GM18858 (cell line): ENCODE measurements at regions not wholly inside any gene's neighbourhood (a gene's known extent, or its start where the extent isn't known, plus 50 kb on each side); places are given as distances from the start of the nearest gene placed in this dataset.
"Not testable (repeated sequence)": the region's sequence is repeated elsewhere in the genome, so short reads cannot be mapped to it uniquely, and the experiment has no call there.

Experiments used
- ATAC-seq: cut with Tn5 transposase; IDR thresholded peaks from one replicate; pipeline ENCODE4 v1.9.1; 2021; ENCODE audit not compliant: unreplicated experiment

DNA sequence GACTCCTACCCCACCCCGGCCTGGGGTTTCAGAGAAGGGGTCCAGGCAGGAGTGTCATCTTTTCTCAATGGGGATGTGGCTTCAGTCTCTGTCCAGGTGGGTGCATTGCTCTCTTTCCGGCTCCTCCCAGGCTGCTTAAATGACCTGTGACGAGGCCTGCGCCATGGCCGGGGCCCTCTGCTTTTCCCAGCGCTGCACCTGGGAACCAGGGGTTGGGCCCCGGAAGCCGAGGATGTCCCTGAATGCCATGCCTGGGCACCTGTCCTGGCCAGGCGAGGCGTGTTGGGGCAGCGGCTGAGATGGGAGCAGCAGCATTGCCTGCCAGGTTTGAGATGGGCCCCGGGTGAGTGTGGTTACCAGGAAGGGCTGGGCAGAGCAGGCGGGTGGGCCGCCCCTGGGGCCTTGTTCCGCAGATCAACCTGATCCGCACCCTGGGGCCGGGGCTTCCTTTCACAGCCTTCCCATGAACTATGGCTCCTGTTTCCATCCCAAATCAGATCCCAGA is 147.4 kb downstream of the SEC14L1 start:
- ATAC-seq = no peak

DNA sequence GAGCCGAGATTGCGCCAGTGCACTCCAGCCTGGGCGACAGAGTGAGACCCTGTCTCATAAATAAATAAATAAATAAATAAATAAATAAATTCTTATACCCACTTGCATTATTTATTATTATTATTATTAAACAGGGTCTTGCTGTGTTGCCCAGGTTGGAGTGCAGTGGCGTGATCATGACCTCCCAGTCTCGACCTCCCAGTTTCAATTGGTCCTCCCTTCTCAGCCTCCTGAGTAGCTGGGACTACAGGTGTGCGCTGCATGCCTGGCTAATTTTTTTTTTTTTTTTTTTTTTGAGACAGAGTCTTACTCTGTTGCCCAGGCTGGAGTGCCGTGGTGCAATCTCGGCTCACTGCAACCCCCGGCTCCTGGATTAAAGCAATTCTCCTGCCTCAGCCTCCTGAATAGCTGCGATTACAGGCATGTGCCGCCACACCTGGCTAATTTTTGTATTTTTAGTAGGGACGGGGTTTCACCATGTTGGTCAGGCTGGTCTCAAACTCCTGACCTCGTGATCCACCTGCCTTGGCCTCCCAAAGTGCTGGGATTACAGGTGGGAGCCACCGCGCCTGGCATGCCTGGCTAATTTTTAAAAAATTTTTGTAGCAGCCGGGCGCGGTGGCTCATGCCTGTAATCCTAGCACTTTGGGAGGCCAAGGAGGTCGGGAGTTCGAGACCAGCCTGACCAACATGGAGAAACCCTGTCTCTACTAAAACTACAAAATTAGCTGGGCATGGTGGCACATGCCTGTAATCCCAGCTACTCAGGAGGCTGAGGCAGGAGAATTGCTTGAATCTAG is 150.2 kb downstream of the SEC14L1 start:
- ATAC-seq = not testable (repeated sequence)

DNA sequence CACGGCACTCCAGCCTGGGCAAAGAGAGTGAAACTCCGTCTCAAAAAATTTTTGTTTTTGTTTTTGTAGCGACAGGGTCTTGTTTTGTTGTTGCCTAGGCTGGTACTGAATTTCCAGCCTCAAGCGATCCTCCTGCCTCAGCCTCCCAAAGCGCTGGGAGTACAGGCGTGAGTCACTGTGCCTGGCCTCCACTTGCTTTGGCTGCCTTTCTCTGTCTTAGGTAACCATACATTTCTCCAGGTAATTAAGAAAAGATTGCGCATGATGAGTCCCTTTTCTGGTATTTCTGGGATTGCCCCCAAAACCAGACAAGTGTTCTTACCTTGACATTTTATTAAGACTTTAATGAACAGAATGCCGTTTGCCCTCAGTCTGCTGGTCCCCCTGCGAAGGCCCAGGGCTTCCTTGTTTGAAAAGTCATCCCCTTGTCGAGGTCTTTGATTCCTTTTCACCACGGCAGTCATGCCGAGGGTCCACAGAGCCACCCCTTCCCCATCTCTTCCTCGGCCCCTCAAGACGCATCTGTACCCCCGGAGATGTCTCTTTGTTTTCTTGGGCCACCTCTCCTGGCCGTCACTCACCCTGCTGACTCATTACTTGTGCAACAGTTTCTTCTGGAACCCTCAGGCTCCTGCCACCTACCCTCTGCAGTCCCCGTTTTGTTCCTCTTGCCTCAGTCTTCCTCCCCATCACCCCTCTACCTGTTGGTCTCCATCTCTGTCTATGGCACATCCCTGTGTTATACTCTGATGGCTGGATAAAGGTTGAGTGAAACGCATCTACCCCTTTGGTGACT is 151.0 kb downstream of the SEC14L1 start:
- no peak for ATAC-seq

DNA sequence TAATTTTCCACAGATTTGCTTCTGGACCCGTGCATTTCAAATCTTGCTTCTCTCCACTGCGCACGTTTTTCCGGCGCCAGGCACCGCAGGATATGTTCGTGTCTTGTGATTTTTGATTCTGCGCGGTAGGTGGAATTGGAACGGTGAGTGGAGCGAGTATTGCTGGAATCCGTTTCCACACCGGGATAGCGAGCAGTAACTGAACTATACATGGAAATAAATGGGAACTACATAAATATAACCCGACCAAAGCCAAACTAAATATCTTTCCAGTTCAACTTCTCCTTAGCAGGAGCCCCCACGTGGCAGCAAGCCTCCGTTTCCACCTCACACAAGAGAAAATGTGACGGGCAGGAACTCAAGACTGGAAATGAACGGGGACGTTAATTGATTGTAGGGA is 154.0 kb downstream of the SEC14L1 start:
- ATAC-seq = no peak

DNA sequence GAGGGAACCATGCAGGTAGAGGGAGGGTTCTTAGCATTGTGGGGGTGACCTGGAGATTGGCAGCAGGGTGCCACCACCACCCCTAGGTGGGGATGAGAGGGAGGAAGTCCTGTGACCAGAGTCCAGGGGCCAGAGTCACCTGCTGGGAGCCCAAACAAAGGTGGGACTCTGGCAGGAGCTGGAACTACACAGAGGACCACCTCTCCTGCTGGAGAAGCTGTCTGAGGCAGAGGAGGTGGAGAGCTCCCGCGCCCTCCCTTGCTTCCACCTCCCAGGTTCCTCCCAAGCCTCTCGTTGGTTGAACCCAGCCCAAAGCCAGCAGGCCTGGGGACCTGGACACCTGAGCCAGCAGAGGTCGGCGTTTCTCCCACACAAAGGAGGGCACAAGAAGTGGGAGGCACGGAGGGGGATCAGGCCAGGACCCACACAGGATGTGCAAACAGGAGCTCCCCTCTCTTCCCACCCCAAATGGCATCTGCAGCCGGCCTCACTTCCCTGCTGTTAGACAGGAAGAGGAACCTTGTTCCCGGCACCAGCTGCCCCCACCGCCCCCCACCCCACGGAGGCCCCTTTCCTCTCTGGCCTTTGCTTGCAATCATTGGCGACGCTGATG is 154.6 kb downstream of the SEC14L1 start:
- ATAC-seq = no peak

DNA sequence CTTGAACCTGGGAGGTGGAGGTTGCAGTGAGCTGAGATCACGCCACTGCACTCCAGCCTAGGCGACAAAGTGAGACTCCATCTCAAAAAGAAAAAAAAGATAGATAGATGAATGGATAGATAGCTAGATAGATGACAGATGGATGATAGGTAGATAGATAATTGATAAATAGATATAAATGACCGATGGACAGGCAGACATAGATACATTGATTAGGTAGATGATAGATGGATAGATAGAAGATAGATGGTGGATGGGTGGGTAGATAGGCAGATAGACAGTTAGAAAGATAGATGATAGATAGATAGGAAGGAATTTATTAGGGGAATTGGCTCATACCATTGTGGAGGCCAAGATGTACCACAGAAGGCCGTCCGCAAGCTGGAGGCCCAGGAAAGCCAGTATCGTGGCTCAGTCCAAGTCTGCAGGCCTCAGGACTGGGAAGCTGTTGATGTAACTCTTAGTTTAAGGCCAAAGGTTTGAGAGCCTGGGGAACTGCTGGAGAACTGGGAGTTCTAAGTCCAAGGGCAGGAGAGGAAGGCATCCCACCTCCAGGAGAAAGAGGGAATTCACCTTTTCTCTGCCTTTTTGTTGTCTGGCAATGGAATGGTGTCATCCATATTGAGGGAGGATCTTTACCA is 156.1 kb downstream of the SEC14L1 start:
- no peak for ATAC-seq

DNA sequence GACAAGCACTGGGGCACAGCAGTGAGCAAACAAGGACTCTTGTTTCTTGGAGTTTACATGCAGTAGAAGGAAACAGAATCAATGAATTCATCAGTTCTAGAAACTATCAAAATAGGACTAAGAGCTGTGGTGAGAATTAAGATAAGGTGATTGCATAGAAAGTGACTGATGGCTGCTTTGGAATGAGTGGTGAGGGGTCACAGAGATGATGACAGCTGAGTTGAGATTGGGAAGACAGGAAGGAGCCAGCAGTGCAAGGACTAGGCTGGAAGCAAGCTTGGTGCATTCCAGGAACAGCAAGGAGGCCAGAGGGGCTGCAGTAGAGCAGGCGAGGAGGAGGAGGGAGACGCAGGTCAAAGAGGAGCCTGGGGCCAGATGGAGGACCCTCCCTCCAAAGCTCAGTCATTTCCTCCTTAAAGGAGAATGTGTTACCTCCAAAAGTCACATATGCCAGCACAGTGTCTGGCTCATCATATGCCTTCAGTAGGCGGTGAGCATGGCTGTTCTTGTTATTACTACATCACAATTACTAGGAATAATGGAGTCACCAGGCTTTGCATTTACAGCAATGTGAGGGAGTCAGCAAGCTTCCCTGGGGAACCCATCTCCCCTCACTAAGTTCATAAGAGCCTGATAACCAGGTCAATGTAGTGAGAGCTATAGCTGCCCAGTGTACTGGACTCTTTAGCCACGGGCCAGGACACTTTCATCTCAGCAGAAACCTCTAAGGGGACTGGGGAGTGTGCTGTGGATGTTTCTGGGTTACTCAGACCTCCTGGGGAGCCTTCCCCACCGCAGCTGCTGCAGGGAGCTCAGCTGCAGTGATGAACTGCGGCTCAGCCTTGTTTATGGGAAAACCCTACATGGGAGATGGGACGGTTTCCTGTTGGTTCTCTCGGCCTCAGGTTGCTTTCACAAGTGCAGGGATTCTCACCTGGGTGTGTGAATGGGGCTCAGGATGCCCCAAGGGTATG is 157.2 kb downstream of the SEC14L1 start:
- ATAC-seq = no peak

DNA sequence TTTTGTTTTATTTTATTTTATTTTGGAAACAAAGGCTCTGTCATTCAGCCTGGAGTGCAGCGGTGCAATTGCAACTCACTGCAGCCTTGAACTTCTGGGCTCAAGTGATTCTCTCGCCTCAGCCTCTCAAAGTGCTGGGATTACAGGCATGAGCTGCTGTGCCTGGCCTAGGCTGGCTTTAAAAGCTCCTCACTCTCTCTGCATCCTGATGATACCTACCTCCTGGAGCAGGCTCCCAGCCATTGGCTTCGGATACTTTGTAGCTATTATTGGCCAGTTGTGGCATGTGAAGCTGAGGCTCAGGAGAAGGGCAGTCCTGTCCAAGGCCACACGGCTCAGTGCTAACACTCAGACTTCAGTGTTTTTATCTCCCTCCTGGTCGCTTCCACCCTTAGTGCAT is 158.0 kb downstream of the SEC14L1 start:
- ATAC-seq = no peak

DNA sequence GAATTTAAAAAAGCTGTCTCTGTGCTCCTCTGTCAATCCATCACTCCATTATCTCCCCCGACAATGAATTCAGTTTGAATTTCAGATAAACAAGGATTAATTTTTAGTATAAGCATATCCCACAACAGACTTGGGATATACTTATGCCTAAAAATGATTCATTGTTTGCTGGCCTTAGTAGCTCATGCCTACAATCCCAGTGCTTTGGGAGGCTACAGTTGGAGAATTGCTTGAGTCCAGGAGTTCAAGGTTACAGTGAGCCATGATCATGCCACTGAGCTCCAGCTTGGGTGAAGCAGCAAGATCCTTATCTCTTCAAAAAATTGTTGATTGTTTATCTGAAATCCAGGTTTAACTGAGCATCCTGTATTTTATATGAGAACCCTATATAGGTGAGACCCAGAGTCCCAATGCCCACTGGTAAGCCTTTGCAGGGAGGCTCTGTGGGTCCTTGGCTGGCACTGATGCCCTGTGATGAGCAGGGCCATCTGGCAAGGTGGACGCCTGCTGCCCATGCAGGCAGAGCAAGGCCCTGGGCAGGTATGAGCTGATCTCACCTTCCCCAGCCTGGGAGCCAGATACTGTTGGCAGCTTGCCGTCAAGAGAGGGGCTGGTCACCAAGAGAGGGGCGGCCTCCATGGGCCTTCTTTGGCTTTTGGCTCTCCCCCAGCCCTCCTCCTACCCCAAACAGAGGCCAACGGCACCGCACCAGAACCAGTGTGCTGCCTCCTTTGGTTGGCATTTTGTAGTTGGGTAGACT is 158.7 kb downstream of the SEC14L1 start:
- no peak for ATAC-seq

DNA sequence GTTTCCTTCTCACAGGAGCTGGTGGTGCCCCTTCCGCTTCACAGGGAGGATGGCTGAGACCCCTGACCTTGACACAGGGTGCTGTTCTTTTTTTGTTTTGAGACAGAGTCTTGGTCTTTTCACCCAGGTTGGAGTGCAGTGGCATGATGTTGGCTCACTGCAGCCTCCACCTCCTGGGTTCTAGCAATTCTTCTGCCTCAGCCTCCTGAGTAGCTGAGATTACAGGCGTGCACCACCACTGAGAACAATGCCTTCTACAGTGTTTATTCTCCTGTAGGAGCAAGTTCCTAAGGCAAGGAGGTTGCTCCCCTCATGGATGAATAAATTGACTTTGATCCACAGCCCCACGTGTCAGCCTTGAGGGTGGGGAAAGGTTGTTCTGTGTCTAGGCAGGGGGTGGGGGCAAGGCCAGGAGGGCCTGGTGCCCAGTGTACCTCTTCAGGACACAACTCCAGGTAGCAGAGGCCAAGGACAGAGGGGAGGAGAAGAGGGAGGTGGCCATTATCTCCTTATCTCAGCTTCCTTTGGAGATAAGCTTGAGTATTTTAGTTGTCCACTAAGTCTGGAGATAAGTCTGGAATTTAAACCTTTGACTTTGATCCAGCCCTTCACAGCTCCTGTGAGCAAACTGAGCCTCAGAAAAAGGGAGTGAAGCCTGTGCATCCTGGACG is 159.4 kb downstream of the SEC14L1 start:
- ATAC-seq = no peak

DNA sequence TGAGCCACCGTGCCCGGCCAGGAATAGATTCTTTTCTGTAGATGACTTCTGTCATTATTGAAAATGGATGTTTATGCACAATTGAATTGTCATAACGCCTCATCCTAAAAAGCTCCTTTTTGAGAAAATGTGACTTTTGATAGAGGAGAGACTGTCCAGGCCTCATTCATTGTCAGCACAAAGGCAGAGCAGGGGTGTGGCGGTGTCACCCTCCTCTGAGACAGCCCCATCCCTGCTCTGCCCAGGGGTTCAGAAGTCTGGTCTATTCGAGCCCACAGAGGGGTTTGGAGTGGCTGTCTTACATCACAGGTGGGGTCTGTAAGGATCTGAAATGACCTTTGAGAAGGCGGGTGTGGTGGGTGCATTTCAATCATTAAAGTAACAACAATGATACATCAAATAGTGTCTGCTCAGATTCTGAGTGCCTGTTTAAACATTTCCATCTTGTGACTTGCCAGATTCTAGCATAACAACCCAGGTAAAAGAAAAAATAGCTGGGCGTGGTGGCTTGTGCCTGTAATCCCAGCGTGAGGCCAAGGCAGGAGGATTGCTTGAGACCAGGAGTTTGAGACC is 161.0 kb downstream of the SEC14L1 start:
- no peak for ATAC-seq

DNA sequence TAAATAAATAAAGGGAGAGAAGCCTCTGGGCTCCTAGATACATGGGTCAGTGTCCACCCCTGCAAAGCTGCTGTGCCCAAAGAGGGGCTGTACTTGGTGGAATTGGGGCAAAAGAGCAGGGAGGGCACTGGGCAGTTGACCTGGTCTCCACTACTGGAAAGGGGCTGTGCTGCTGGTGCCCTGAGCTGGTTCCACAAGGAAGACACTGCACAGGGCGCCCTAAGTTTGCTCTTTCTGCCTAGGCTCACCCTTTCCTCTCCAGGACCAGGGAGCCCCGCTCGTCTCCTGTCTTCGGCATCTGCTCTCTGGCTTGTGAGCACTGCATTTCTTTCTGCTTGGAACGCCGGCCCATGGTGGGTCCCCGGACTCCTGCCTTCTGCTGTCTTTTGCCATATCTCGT is 161.9 kb downstream of the SEC14L1 start:
- no peak for ATAC-seq

DNA sequence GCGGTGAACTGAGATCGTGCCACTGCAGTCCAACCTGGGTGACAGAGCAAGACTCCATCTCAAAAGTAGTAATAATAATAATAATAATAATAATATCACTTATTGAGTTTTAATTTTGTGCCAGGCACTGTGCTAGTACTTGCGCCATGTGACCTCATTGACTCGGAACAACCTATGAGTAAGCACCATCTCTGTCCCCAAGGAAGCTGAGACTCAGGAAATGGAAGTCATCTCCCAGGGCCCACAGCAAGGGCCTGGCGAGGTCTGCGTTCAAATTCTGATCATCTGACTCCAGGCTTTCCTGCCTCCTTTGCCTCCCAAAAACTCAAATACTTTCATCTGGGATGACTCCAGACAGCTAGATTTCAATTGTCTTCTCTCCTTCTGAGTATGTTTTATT is 162.9 kb downstream of the SEC14L1 start:
- no peak for ATAC-seq

DNA sequence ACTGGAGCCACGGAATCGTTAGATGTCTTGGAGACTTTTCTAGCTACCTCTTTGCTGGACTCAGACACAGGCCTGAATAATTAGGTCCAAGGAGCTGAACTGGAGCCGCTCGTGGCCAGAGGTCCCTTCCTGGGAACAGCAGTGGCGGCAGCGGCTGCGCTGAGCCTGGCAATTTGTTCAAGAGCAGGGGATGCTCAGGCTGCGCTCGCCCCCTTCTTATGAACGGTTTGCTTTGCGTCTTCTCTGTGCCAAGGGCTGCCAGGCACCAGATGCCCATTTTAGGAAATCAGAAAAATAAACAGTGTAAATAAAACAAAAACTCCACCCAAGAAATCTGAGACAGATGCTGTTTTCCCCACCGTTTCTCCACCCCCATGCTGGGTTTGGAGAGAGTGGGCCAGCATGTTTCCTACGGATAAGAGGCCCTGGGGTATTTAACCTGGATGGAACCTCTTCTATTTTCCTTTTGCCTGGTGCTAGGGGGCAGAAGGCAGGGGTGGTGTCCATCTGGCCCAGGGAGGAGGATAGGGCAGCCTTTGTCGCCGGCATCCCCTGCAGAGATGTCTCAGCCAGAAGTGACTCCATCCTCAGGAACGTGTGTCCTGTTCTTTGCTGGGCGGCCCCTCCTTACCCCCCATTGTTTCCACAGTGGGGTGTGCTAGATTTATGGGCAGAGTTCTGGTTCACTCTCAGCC is 163.4 kb downstream of the SEC14L1 start:
- ATAC-seq = no peak

DNA sequence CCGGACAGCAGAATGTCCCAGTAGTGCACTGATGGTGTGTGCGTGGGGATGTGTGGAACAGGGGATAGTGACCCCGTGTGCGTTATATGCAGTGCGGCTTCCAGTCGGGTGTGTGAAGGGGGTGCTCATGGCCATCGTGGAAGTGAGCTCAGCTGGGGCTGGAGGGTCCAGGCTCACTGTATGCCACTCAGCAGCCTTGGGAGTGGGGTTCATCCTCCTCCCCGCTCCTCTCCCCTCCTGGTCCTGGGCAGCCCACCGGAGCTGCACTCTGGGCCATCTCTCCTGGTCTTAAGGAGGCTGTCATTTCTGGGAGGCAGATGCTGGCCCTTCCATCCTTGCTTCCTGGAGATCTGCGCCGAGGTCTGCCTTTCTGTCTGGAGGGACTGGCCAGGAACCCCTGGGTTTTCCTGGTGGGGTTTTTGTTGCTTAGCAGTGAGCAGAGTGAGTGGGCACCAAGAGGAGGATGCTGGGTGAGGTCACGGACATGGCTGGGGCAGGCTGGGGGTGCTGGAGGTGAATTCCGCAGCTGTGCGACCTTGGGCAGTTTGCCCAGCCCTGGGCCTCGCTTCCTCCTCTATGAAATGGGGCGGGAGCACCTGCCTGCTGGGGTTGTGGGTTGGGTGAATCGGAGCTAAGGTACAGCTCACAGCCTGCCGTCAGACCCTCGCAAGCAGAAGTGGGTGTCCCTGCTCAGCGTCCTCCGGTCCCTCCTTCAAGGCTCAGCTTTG is 164.1 kb downstream of the SEC14L1 start:
- ATAC-seq = no peak

DNA sequence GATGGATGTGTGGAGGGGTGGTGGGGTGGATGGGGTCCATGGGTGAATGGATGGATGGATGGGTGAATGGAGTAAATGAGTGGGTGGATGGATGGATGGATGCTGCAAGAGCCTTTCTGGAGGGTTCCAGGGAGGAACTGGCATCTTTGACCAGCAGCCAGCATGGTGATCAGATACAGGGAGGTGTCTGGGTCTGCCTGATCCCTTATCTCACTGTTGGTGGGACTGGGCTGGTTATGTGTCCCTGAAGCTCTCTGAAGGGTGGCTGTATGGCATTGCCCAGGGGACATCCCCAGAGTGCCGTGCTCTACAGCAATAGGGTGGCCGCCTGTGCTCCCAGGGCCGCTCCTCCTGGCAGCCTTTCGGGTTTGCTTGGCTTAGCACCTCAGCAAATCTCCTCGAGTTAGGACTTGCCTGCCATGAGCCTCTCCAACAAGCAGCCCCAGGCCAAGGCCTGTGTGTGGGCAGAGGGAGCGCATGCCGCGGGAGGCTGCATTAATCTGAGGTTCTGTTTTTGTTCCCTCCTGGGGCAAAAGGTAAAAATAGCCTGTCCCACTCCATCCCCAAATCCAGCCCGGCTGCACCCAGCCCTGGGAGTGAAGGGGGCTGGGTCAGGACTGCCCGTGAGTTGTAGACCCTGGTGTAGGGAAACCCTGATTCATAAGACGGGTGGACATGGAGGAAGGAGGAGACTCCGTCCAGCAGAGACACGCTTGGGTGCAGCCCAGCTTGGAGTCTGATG is 165.4 kb downstream of the SEC14L1 start:
- no peak for ATAC-seq
